PFSK-1 (cell line): ENCODE measurements at regions not wholly inside any gene's neighbourhood (a gene's known extent, or its start where the extent isn't known, plus 50 kb on each side); places are given as distances from the start of the nearest gene placed in this dataset.

ENCODE experiments used
- FOXP2 ChIP-seq: optimal IDR thresholded peaks from 2 replicates; pipeline ENCODE3; 2011; ENCODE audit warnings: borderline replicate concordance, control low read depth, inconsistent platforms; ENCODE audit not compliant: insufficient read depth; ENCODE audit errors: extremely low read length, extremely low read depth
- POLR2AphosphoS5 ChIP-seq: IDR thresholded peaks from 2 replicates; pipeline ENCODE4 v1.6.1; 2012; ENCODE audit warnings: low read depth, mild to moderate bottlenecking, control low read depth, low read length, moderate library complexity
- REST ChIP-seq, 2 experiments: IDR thresholded peaks; 2 replicates each; pipeline versions ENCODE4 v1.6.1 to v1.8.0; 2011 to 2012; ENCODE audit warnings: low read depth in 2 of 2, low read length in 2 of 2, control low read depth in 1 of 2, inconsistent platforms in 1 of 2, mild to moderate bottlenecking in 1 of 2, moderate library complexity in 1 of 2; ENCODE audit not compliant: insufficient read depth in 1 of 2
- SIN3A ChIP-seq: IDR thresholded peaks from 2 replicates; pipeline ENCODE4 v1.6.1; 2012; ENCODE audit warnings: mild to moderate bottlenecking, low read length, moderate library complexity, borderline replicate concordance; ENCODE audit not compliant: insufficient read depth
- TAF1 ChIP-seq: IDR thresholded peaks from 2 replicates; pipeline ENCODE4 v1.6.1; 2012; ENCODE audit warnings: low read length, control low read depth, borderline replicate concordance; ENCODE audit not compliant: insufficient read depth

GRCh38 chr1:88327391-88328267 lies 356.4 kb upstream of the PKN2 start:
- TF ChIP-seq TAF1 (no peak), REST (IDR thresholded peaks at IDR 0.05; ENCODE audit: insufficient read depth in 1 of 2, low read depth in 2 of 2, low read length in 2 of 2) (no peak), SIN3A (no peak), POLR2AphosphoS5 (no peak), FOXP2 (no peak)

DNA sequence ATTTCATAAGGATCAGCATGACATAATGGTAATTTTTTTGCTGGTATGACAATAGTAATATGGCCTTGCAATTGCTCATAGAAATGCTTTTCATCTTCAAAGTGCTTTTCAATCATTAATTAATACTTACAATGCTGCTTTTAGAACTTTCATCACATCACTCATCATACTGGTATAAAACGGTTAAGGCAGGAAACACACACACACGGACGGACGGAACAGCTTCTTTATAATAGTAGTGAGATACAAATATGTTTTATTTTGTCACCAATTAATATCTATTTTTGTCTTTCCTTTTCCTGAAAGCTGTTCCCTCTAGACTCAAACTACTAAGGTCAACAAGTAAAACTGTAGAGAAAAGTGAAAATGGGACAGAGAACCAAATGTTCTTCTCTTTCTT lies 353.9 kb upstream of the PKN2 start:
- TF ChIP-seq REST (IDR thresholded peaks at IDR 0.05; ENCODE audit: insufficient read depth in 1 of 2, low read depth in 2 of 2, low read length in 2 of 2) (no peak), POLR2AphosphoS5 (no peak), SIN3A (no peak), TAF1 (no peak), FOXP2 (no peak)

DNA sequence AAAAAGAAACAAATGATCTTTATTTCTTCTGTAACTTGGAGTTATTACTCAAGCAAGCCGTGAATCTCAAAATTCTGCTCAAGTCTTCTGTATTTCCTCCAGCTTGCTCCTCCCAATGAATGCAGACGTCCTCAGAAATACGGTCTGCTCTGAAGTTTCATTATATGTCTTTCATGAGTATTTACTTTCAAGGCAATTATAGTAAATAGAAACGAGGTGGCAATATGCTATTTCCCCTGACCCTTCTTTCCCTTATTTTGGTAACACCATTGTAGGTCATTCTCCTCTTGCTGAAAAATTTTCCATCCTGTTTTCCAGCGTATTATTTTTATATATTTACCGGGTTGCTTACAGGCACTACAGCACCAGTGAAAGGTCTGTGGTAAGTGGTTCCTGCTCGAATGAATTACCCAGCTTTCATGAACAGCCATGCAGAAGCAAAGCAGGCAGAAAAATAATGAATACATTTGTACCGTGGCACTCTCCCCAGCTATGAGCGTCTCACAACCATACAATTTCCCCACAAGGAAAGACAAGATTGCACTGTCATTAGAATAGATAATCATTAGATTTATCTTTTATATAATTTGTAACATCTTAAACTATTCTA lies 350.9 kb upstream of the PKN2 start:
- TF ChIP-seq FOXP2 (no peak), TAF1 (no peak), SIN3A (no peak), REST (IDR thresholded peaks at IDR 0.05; ENCODE audit: insufficient read depth in 1 of 2, low read depth in 2 of 2, low read length in 2 of 2) (no peak), POLR2AphosphoS5 (no peak)

- TF ChIP-seq POLR2AphosphoS5 (no peak), TAF1 (no peak), REST (IDR thresholded peaks at IDR 0.05; ENCODE audit: insufficient read depth in 1 of 2, low read depth in 2 of 2, low read length in 2 of 2) (no peak), SIN3A (no peak), FOXP2 (no peak)
These were observed 342.6 kb upstream of the PKN2 start for GRCh38 chr1:88341447-88341846.
